Iris pigment epithelial cell (primary cell): ENCODE measurements at regions not wholly inside any gene's neighbourhood (a gene's known extent, or its start where the extent isn't known, plus 50 kb on each side); places are given as distances from the start of the nearest gene placed in this dataset.

Experiments used
- DNase-seq: peaks from one replicate; pipeline ENCODE4 v3.0.0-alpha.2; 2011; ENCODE audit warnings: low read depth

GRCh38 chr1:222912730-222913129 is 97.9 kb downstream of the DISP1 start:
- DNase-seq = peak; percentile 93

GRCh38 chr1:222914861-222915632 is 100.2 kb downstream of the DISP1 start:
- peak; percentile 87 for DNase-seq

DNA sequence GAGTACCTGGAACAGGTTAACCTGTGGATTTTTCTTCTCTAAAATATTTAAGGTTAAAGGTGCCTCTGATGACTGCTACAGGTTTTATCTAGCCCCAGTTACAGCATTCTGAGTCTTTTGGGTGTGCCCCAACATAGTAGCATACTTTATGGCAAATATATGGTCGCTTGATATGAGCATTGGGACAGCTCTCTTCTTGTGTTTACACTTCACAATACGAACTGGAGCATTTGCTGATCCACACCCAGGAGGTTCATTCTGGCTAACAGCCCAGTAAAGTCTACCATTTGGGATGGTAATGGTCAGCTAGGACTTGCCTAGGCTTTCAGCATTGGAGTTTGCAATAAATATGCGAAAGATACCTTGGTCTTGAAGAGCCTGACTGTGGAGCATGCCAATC is 101.3 kb downstream of the DISP1 start:
- no peak for DNase-seq

DNA sequence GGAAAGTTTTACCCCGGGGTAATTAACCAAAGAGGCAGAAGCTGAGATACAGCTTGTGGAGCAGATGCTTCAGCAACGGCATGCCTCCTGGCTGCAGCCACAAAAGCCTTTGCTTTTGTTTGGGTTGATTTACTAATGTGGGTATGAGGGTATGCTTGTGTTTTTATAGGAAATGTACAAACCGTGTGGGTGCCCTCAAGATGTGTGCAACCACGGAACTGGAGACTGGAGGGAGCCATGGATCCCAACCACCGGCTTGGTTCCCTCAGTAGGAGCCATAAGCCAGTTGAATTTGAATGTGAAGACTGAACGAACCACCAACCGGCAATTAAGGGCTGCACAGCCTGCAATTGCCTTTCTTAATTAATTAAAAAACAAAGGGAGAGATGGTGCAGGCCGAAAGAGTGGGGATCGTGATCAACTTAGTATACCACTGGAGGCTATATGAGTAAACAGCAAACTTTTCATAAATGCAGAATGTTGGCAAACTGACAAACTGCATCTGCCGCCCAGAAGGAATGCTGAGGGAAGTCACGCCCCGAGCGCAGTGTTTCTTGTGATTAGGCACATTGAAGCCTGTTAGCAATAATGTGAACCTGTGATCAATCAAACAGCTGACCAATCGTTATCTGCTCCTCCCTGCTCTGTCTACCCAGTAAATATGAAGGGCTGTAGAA is 104.1 kb downstream of the DISP1 start:
- DNase-seq = peak; percentile 34

- DNase-seq = peak; percentile 83
Measured at GRCh38 chr1:222919478-222919865, 104.6 kb downstream of the DISP1 start.

DNA sequence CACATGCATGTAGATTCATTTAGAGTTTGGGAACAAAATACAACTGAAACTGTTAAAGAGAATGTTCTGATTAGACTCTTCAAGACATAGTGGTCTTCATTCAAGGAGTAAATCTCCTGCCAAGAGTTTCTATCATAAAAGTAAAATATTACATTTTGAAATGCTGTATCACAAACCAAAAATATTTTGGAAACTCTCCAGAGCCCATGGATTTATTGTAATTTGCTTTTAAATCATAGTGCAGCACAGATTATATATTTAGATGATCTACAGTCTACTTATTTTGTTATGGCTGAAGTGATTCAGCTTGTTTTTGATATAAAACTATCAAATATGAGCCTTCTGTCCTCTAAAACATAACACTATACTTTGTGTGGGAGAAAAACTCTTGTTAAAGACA is 105.3 kb downstream of the DISP1 start:
- peak; percentile 32 for DNase-seq

DNA sequence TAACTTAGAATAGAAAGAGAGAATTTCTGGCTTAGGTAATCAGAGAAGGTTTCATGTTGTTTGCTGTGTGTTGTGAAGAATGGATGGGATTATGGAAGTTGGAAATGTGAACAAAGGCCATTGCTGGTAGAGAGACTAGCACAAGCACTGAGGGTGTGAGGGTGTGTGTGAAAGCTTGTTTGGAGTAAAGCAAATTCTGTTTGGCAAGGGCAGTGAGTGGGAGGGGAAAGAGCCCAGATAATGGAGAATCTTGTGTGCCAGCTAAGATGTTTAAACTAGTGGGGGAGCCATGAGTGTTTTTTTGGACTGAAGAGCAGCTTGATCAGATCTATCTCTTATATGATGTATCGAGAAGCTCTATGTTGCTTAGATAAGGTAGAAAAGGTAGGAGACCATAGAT is 107.1 kb downstream of the DISP1 start:
- no peak for DNase-seq

DNA sequence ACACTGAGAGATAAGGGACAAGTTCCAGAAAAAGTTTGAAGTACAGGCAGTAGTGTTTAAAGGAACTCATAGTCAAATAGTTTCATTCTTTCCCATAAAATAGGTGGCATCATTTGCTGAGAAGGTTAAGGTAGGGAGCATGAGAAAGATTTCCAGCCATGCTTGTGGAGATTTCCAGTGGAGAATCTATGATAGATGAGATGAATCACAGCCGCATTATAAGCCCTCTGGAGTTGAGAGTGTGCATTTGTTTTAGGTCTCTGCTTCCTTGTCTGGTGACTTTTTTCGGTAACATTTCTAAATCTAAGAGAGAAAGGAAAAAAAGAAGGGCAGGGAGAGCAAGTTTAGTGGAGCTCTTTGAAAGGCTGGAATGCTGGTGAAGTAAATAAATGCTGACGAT is 108.7 kb downstream of the DISP1 start:
- DNase-seq = no peak

DNA sequence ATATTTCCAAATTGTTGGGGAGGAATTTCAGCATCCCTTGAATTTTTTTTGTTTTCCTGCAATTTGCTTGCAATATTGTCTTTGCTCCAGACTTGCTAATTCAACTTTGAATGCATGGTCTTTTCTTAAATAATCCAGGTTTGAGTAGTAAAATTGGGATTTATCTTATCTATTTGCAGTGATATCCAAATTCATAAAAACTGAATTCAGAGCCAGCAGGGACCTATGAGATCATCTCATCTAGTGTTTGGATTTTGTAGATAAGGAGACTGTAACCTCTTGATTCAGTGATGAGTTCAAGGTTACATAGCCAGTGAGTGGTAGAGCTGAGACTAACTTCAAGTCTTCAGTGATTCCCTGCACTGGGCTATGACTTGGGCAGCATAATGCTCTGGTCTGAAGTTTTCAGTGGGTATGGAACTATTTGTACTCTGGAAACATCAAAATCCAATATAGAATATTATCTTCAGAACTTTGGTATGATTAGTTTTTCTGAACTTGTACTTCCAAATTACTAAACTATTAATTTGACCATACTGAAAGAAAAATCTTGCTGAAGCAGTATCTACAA is 109.4 kb downstream of the DISP1 start:
- DNase-seq = no peak

DNA sequence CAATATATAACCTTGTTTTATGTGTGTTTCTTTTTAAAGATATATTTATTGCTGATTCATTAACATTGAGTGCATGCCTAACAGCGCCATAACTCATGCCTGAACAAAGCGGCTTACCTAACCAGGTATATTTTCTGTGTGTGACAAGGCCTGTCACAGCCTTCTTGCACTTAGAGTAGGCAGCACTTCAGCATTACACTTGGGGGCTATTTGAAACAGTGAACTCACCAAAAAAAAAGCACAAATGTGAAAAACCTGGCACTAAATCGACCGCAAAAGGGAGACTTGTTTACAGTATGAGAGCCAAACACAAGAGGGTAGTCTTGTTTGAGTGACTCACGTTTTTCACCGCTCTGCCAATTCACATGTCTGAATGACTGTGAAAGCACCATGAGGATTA is 111.7 kb downstream of the DISP1 start:
- DNase-seq = peak; percentile 81

- no peak for DNase-seq
Measured at GRCh38 chr1:222927031-222927430, 112.2 kb downstream of the DISP1 start.

DNA sequence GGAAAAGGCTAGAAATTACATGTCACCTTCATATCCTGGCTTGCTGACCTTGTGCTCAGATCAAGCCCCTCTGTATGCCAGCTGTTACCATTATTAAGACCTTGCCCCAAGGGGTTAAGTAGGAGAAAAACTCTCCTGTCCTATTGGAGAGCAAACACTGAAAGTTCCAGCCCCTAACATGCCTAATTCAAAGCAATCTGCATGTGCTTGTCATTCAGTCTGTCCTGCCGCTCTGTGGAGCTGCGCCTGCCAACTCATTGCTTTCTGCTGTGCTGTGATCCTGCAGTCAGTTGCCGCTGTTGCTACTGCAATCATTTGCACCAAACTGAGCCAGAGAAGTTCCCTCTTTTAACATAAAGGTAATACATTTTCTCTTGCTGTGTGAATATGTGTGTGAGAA is 113.4 kb downstream of the DISP1 start:
- peak; percentile 76 for DNase-seq

- DNase-seq = no peak
Measured at GRCh38 chr1:222930070-222930469, 115.2 kb downstream of the DISP1 start.

DNA sequence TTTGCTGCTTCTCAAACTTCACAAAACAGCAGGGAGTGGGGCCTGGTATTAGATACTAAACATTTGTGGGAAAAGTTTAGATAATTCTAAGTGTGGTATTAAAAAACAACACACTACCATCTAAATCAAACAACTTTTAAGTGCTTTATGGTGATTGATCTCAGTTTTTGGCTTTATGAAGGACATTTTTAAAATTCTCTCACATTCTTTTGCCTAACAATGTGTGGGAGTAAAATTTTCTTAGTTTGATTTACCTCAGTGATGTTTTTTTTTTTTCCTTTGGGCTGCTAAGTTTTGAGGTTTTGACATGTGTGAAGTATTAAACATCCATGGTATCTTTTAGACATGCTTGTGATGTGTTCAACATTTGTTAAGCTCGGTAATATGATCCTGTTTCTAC is 116.2 kb downstream of the DISP1 start:
- DNase-seq = no peak

DNA sequence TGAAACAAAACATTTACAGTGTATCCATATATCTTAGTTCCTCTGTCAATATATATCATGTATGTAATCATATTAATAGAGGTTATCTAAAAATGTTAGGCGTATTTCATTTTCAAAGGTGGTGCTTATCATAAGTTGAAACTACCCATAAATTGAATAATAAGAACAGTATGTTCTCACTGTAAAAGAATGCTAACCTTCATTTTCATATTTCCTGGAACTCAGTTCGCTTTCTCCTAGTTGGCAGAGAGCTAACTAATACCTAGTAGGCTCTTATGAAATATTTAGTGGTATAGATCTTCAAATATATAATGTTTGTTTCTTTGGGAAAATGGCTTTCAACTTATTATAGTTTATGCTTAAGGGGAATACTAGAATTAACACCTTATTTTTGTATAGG is 118.4 kb downstream of the DISP1 start:
- peak; percentile 37 for DNase-seq

DNA sequence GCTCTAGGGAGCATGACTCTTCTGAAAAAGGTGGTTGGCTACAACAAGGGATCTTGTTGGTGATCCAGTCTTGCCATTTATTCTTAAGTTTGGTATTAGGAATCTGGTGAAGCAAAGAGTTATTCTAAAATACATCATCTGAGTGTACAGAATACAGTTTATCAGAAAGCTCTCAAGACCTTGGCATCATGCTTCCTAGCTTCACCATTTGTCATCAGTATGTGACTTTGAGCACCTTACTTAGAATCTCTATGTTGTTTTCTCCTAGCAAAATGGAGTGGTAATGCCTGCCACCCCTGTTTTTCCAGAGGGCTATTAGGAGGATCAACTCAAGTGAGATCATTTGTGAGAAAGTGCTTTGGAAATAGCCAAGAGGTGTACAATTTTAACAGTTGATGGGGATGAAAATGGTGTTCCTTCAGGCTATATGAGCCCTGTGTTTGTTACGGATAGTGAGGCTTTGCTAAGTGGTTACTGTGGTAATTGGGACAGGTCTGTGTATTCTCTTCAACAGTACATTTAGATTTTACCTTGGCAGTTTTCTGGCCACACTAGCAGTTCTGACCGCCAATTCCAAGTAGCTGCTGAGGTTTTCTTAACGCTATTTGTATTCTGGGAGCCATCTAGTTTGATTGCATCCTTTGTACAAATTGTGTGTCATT is 120.5 kb downstream of the DISP1 start:
- DNase-seq = no peak

GRCh38 chr1:222936042-222936441 is 121.2 kb downstream of the DISP1 start:
- DNase-seq = no peak

- DNase-seq = no peak
Measured at GRCh38 chr1:222938986-222939385, 124.1 kb downstream of the DISP1 start.

GRCh38 chr1:222940095-222940494 is 125.3 kb downstream of the DISP1 start:
- DNase-seq = no peak

GRCh38 chr1:222940906-222941305 is 126.1 kb downstream of the DISP1 start:
- no peak for DNase-seq

DNA sequence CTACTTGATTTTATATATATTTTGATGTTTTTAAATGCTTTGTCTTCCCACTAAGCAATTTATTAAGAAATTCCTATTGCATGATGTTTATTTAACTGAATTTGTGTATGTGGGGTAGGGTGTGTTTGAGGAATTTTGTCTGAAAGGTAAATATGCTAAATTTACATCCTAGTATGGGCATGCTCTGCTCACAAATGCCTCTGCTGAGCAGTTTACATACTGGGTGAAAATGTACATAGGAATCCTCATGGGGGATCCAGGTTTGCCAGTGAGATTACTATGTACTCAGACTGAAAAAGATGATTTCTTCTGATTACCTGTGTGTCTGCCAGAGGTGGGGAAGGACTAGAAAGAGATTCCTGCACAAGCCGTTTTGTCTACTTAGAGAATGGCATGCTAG is 126.6 kb downstream of the DISP1 start:
- DNase-seq = no peak

DNA sequence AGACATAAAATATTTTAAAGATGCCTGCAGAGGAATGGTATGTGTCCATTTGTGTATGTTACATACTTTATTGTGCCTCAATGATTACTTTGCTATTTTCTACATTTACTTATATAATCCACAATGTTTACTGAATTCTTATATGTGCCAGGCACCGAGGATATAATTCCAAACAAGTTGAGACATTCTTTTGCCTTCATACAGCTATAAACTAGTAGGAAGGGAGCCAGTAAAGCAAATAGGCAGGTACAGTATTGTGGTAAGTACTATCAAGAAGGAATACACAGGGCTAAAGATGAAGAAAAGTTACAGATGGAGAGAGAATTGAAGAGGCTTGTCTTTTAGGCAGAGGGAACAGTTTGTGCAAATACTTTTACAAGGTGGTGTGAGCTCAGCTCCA is 131.6 kb downstream of the DISP1 start:
- DNase-seq = no peak

DNA sequence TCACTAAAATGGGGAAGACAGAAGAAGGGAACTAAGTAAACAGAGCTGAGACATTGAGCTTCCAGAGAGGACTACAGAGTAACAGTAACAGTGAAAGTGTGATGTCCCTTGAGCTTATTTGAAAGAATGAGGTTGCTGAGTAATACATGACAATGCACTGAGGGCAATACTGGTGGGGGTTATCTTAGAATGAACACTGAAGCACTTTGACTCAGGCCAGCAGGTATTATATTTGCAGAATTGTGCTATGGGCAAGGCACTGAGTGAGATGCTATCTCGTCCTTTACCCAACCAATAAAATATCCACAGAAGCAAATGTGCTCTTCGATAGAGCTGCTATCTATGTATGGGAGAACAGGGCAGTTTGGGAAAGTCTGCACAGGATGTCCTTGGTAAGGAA is 133.2 kb downstream of the DISP1 start:
- no peak for DNase-seq
